ENCODE measurements at regions not wholly inside any gene's neighbourhood (a gene's known extent, or its start where the extent isn't known, plus 50 kb on each side); places are given as distances from the start of the nearest gene placed in this dataset.

DNA sequence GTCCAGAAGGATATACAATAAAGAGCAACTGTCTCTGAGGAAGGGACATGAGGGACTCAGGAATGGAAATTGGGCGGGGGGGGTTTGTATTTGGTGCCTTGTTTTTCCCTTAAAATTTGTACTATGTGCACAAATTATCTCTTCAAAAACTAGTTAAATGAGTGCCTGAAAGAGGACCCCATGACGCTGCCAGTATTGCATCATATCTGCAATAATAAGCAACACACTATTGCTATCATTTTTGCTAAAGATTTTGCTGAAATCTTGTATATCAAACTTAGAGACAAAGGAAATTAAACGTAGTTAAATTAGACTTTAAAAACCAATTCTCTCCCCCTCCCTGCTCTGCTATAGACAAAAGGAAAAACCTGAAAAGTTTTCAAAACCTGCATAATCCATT, 89.7 kb upstream of the SLC30A5 start:
- no peak for TF ChIP-seq SIN3A (IDR thresholded peaks at IDR 0.05; ENCODE audit: borderline replicate concordance, insufficient read depth, low read length)
- no peak for TF ChIP-seq POLR2AphosphoS5 (IDR thresholded peaks at IDR 0.05; ENCODE audit: low read depth, low read length)
- no peak for TF ChIP-seq TAF1 (IDR thresholded peaks at IDR 0.05; ENCODE audit: borderline replicate concordance, insufficient read depth, low read length)
- TF ChIP-seq, protein P1, sequence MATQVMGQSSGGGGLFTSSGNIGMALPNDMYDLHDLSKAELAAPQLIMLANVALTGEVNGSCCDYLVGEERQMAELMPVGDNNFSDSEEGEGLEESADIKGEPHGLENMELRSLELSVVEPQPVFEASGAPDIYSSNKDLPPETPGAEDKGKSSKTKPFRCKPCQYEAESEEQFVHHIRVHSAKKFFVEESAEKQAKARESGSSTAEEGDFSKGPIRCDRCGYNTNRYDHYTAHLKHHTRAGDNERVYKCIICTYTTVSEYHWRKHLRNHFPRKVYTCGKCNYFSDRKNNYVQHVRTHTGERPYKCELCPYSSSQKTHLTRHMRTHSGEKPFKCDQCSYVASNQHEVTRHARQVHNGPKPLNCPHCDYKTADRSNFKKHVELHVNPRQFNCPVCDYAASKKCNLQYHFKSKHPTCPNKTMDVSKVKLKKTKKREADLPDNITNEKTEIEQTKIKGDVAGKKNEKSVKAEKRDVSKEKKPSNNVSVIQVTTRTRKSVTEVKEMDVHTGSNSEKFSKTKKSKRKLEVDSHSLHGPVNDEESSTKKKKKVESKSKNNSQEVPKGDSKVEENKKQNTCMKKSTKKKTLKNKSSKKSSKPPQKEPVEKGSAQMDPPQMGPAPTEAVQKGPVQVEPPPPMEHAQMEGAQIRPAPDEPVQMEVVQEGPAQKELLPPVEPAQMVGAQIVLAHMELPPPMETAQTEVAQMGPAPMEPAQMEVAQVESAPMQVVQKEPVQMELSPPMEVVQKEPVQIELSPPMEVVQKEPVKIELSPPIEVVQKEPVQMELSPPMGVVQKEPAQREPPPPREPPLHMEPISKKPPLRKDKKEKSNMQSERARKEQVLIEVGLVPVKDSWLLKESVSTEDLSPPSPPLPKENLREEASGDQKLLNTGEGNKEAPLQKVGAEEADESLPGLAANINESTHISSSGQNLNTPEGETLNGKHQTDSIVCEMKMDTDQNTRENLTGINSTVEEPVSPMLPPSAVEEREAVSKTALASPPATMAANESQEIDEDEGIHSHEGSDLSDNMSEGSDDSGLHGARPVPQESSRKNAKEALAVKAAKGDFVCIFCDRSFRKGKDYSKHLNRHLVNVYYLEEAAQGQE (IDR thresholded peaks at IDR 0.05; ENCODE audit: insufficient read depth in 1 of 2, low read depth in 2 of 2, low read length in 2 of 2): no peak

All from PFSK-1 (cell line).